ENCODE measurements at regions not wholly inside any gene's neighbourhood (a gene's known extent, or its start where the extent isn't known, plus 50 kb on each side); places are given as distances from the start of the nearest gene placed in this dataset.

GRCh38 chr17:53033297-53033696 is 789.4 kb upstream of the KIF2B start:
- intact Hi-C loops (cut with micrococcal nuclease), result loop anchor here (1.0 to 10.0 kb wide), 6 partner anchors 117 to 1962 kb away; partner anchors contain the start of genes COX11 and STXBP4
- no peaks in the 10 kb centered on the region for H3K9me3 ChIP-seq (replicated peaks; ENCODE audit: control insufficient read depth, insufficient read depth, low read length)

More at GRCh38 chr17:53033297-53033696, 789.4 kb upstream of the KIF2B start:
- H3K4me1 ChIP-seq (ENCODE audit: control insufficient read depth, extremely low read depth, insufficient read depth, low read length), result peaks cover 4% of the 10 kb centered on the region
- TF ChIP-seq MYC (IDR thresholded peaks at IDR 0.05; ENCODE audit: low read depth, low read length), result no peak
- TF ChIP-seq FOS (IDR thresholded peaks at IDR 0.05; ENCODE audit: borderline replicate concordance, insufficient read depth, low read length), result no peak
- no peak for TF ChIP-seq JUN (IDR thresholded peaks at IDR 0.05; ENCODE audit: borderline replicate concordance, insufficient read depth, insufficient read length, low read depth)
- no peak for TF ChIP-seq GATA2 (IDR thresholded peaks at IDR 0.05; ENCODE audit: insufficient read depth, insufficient read length, low read depth, low read length)
- TF ChIP-seq POLR2AphosphoS5 (IDR thresholded peaks at IDR 0.05; ENCODE audit: insufficient read depth, low read depth, low read length), result no peak
- TF ChIP-seq EZH2 (IDR thresholded peaks at IDR 0.05; ENCODE audit: borderline replicate concordance, low read depth, low read length, severe bottlenecking), result no peak
- TF ChIP-seq POLR2A (IDR thresholded peaks at IDR 0.05; ENCODE audit: low read depth, low read length), result no peak
- TF ChIP-seq CTCF (IDR thresholded peaks at IDR 0.05; ENCODE audit: extremely low read depth in 1 of 2, insufficient read depth in 1 of 2, low read depth in 1 of 2, low read length in 2 of 2), result no peak
- TF ChIP-seq MAX (IDR thresholded peaks at IDR 0.05; ENCODE audit: insufficient read depth, insufficient read length), result no peak
- ChIA-PET CTCF (interaction anchor here (0.6 to 2.7 kb wide), 8 partner anchors 114 to 1972 kb away, joined by 3 to 20 read pairs (median 4); no protein-coding TSS in a partner anchor), POLR2A (interaction anchor here (0.6 kb wide), 1 partner anchor 11 kb away, joined by 3 read pairs; no protein-coding TSS in a partner anchor)
- no peaks in the 10 kb centered on the region for H3K36me3 ChIP-seq (ENCODE audit: control insufficient read depth in 2 of 2, extremely low read depth in 1 of 2, insufficient read depth in 2 of 2, low read length in 2 of 2)
- H3K27me3 ChIP-seq (ENCODE audit: control insufficient read depth in 2 of 2, insufficient read depth in 2 of 2, low read length in 2 of 2), result no peaks in the 10 kb centered on the region
- no peak for FAIRE-seq
- no peak overlapping the region for H3K4me3 ChIP-seq (replicated peaks in 1 of 3; ENCODE audit: insufficient read depth in 1 of 3, low read depth in 1 of 3, low read length in 3 of 3)
- dilution Hi-C loops (cut with MboI; ENCODE audit: extremely low pct_ligation_motif_present, low sequenced_read_pairs), result no loop called here
- no TSS peak for BruUV-seq (replicated peaks)
- H4K20me1 ChIP-seq (replicated peaks; ENCODE audit: control insufficient read depth, extremely low read depth, insufficient read depth, low read length), result no peaks in the 10 kb centered on the region
- no peak overlapping the region for H2AFZ ChIP-seq (ENCODE audit: low read depth, low read length)
- no peak overlapping the region for H3K9ac ChIP-seq (replicated peaks; ENCODE audit: extremely low read depth, insufficient read depth, low read length)
- H3K27ac ChIP-seq (ENCODE audit: insufficient read depth, low read depth, low read length), result no peak overlapping the region
- no peak overlapping the region for H3K4me2 ChIP-seq (ENCODE audit: insufficient read depth, low read length)
- no peaks in the 10 kb centered on the region for H3K79me2 ChIP-seq (ENCODE audit: control insufficient read depth, insufficient read depth, low read length)
- no peak for DNase-seq (ENCODE audit: low read depth, low spot score)
- H3K9me1 ChIP-seq (replicated peaks; ENCODE audit: control insufficient read depth, extremely low read depth, insufficient read depth, low read length), result no peaks in the 10 kb centered on the region
